ENCODE measurements at regions not wholly inside any gene's neighbourhood (a gene's known extent, or its start where the extent isn't known, plus 50 kb on each side); places are given as distances from the start of the nearest gene placed in this dataset.

GRCh38 chr11:106398502-106399075, 321.1 kb downstream of the AASDHPPT start:
- in situ Hi-C loops (cut with MboI; ENCODE audit: low sequenced_read_pairs), result no loop called here

- in situ Hi-C loops (cut with MboI; ENCODE audit: low sequenced_read_pairs), result no loop called here
Measured at GRCh38 chr11:106399076-106399511, 321.6 kb downstream of the AASDHPPT start.

- in situ Hi-C loops (cut with MboI; ENCODE audit: low sequenced_read_pairs), result no loop called here
Measured at GRCh38 chr11:106399624-106400023, 322.2 kb downstream of the AASDHPPT start.

GRCh38 chr11:106400949-106401570, 323.6 kb downstream of the AASDHPPT start:
- in situ Hi-C loops (cut with MboI; ENCODE audit: low sequenced_read_pairs), result no loop called here

GRCh38 chr11:106403751-106404150, 326.3 kb downstream of the AASDHPPT start:
- in situ Hi-C loops (cut with MboI; ENCODE audit: low sequenced_read_pairs), result no loop called here

GRCh38 chr11:106409222-106409621, 331.8 kb downstream of the AASDHPPT start:
- in situ Hi-C loops (cut with MboI; ENCODE audit: low sequenced_read_pairs), result no loop called here

- in situ Hi-C loops (cut with MboI; ENCODE audit: low sequenced_read_pairs), result no loop called here
Measured at GRCh38 chr11:106409671-106410070, 332.2 kb downstream of the AASDHPPT start.

GRCh38 chr11:106410902-106411301, 333.4 kb downstream of the AASDHPPT start:
- in situ Hi-C loops (cut with MboI; ENCODE audit: low sequenced_read_pairs), result no loop called here

- in situ Hi-C loops (cut with MboI; ENCODE audit: low sequenced_read_pairs), result no loop called here
Measured at GRCh38 chr11:106413222-106413621, 335.8 kb downstream of the AASDHPPT start.

GRCh38 chr11:106415510-106415909, 338.0 kb downstream of the AASDHPPT start:
- in situ Hi-C loops (cut with MboI; ENCODE audit: low sequenced_read_pairs), result no loop called here

GRCh38 chr11:106418791-106419190, 341.3 kb downstream of the AASDHPPT start:
- in situ Hi-C loops (cut with MboI; ENCODE audit: low sequenced_read_pairs), result no loop called here

- in situ Hi-C loops (cut with MboI; ENCODE audit: low sequenced_read_pairs), result no loop called here
Measured at GRCh38 chr11:106420048-106420665, 342.7 kb downstream of the AASDHPPT start.

- in situ Hi-C loops (cut with MboI; ENCODE audit: low sequenced_read_pairs), result no loop called here
Measured at GRCh38 chr11:106420686-106421085, 343.2 kb downstream of the AASDHPPT start.

- in situ Hi-C loops (cut with MboI; ENCODE audit: low sequenced_read_pairs), result no loop called here
Measured at GRCh38 chr11:106421676-106422292, 344.3 kb downstream of the AASDHPPT start.

- in situ Hi-C loops (cut with MboI; ENCODE audit: low sequenced_read_pairs), result no loop called here
Measured at GRCh38 chr11:106422583-106422982, 345.1 kb downstream of the AASDHPPT start.

GRCh38 chr11:106424111-106424510, 346.6 kb downstream of the AASDHPPT start:
- in situ Hi-C loops (cut with MboI; ENCODE audit: low sequenced_read_pairs), result no loop called here

GRCh38 chr11:106425819-106426218, 348.4 kb downstream of the AASDHPPT start:
- in situ Hi-C loops (cut with MboI; ENCODE audit: low sequenced_read_pairs), result no loop called here

GRCh38 chr11:106426696-106427095, 349.2 kb downstream of the AASDHPPT start:
- in situ Hi-C loops (cut with MboI; ENCODE audit: low sequenced_read_pairs), result no loop called here

- in situ Hi-C loops (cut with MboI; ENCODE audit: low sequenced_read_pairs), result no loop called here
Measured at GRCh38 chr11:106427736-106428135, 350.3 kb downstream of the AASDHPPT start.

GRCh38 chr11:106442032-106442431, 364.6 kb downstream of the AASDHPPT start:
- in situ Hi-C loops (cut with MboI; ENCODE audit: low sequenced_read_pairs), result no loop called here

- in situ Hi-C loops (cut with MboI; ENCODE audit: low sequenced_read_pairs), result no loop called here
Measured at GRCh38 chr11:106446302-106446701, 368.8 kb downstream of the AASDHPPT start.

GRCh38 chr11:106446955-106447354, 369.5 kb downstream of the AASDHPPT start:
- in situ Hi-C loops (cut with MboI; ENCODE audit: low sequenced_read_pairs), result no loop called here

All from HL-60/S4 treated with retinoic acid at 250 ng/mL for 4 days and 3 days (cell line).